Neural progenitor cell (in vitro differentiated cells): ENCODE measurements at regions not wholly inside any gene's neighbourhood (a gene's known extent, or its start where the extent isn't known, plus 50 kb on each side); places are given as distances from the start of the nearest gene placed in this dataset.

Experiments
- EZH2 ChIP-seq: fragments of 200-600 bp; sonication (generic); IDR thresholded peaks from 2 replicates; pipeline ENCODE4 v1.6.1; 2017; ENCODE audit warnings: antibody characterized with exemption, mild to moderate bottlenecking, moderate library complexity
- TF ChIP-seq, protein P1 (sequence below): fragments of 200-600 bp; sonication (generic); IDR thresholded peaks from 2 replicates; pipeline ENCODE4 v1.5.1; 2017; ENCODE audit warnings: antibody characterized with exemption, mild to moderate bottlenecking

DNA sequence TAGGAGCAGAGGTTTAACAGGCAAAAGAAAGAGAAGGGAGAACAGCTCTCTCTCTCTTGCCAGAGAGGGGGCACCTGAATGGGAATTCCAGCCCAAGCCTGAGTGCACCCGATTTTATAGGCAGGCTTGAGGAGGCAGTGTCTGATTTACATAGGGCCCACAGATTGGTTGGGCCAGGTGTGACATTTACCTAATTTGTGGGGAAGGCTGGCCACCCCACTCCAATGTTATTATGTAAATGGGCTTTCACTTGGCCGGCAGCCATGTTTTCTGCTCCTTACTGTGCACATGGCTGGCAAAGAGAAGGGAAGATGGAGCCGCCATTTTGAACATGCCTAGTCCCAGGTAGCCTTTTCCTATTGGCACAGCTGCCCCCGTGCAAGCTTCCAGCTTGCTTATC, 735.5 kb upstream of the AUTS2 start:
- TF ChIP-seq, protein P1, sequence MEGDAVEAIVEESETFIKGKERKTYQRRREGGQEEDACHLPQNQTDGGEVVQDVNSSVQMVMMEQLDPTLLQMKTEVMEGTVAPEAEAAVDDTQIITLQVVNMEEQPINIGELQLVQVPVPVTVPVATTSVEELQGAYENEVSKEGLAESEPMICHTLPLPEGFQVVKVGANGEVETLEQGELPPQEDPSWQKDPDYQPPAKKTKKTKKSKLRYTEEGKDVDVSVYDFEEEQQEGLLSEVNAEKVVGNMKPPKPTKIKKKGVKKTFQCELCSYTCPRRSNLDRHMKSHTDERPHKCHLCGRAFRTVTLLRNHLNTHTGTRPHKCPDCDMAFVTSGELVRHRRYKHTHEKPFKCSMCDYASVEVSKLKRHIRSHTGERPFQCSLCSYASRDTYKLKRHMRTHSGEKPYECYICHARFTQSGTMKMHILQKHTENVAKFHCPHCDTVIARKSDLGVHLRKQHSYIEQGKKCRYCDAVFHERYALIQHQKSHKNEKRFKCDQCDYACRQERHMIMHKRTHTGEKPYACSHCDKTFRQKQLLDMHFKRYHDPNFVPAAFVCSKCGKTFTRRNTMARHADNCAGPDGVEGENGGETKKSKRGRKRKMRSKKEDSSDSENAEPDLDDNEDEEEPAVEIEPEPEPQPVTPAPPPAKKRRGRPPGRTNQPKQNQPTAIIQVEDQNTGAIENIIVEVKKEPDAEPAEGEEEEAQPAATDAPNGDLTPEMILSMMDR: no peak
- TF ChIP-seq EZH2: no peak
